Stimulated activated CD8-positive, alpha-beta memory T cell treated with anti-CD3 and anti-CD28 coated beads, Interleukin-2, amount 100 ng/mL, for 48 hours (primary cell): ENCODE measurements at regions not wholly inside any gene's neighbourhood (a gene's known extent, or its start where the extent isn't known, plus 50 kb on each side); places are given as distances from the start of the nearest gene placed in this dataset.
A peak's percentile ranks its signal among the peaks of the same experiment; 100 is the strongest.

ENCODE experiments used
- DNase-seq, 2 donors: peaks; one replicate each; pipeline ENCODE4 v3.0.0-alpha.2; 2020; ENCODE audit warnings: low read depth in 2 of 2

GRCh38 chr20:63057171-63058117 lies 50.7 kb upstream of the BHLHE23 start:
- no peak for DNase-seq

- peak in 1 of 2 donors; percentile 37 for DNase-seq
Observed at GRCh38 chr20:63056236-63057170, 49.7 kb upstream of the BHLHE23 start.
